GM21360 (cell line): ENCODE measurements at regions not wholly inside any gene's neighbourhood (a gene's known extent, or its start where the extent isn't known, plus 50 kb on each side); places are given as distances from the start of the nearest gene placed in this dataset.

ENCODE experiments used
- ATAC-seq: cut with Tn5 transposase; IDR thresholded peaks from one replicate; pipeline ENCODE4 v1.9.1; 2021; ENCODE audit warnings: mild to moderate bottlenecking, moderate library complexity; ENCODE audit not compliant: unreplicated experiment

GRCh38 chr15:69529961-69530633 is 77.5 kb downstream of the RPLP1 start:
- ATAC-seq = no peak

- no peak for ATAC-seq
These were observed 78.5 kb downstream of the RPLP1 start for GRCh38 chr15:69530991-69531664.

GRCh38 chr15:69531665-69532027 is 79.0 kb downstream of the RPLP1 start:
- no peak for ATAC-seq

- ATAC-seq = no peak
These were observed 79.4 kb downstream of the RPLP1 start for GRCh38 chr15:69532066-69532465.

- no peak for ATAC-seq
These were observed 80.2 kb downstream of the RPLP1 start for GRCh38 chr15:69532856-69533255.

GRCh38 chr15:69533522-69533921 is 80.9 kb downstream of the RPLP1 start:
- ATAC-seq = no peak

- no peak for ATAC-seq
These were observed 82.6 kb downstream of the RPLP1 start for GRCh38 chr15:69535101-69535638.

GRCh38 chr15:69535998-69536397 is 83.4 kb downstream of the RPLP1 start:
- ATAC-seq = no peak

GRCh38 chr15:69536726-69537512 is 84.3 kb downstream of the RPLP1 start:
- ATAC-seq = no peak

- ATAC-seq = no peak
These were observed 85.3 kb downstream of the RPLP1 start for GRCh38 chr15:69537901-69538300.

- ATAC-seq = no peak
These were observed 85.8 kb downstream of the RPLP1 start for GRCh38 chr15:69538379-69538778.

- no peak for ATAC-seq
These were observed 86.7 kb downstream of the RPLP1 start for GRCh38 chr15:69539345-69539744.

GRCh38 chr15:69540622-69541021 is 88.0 kb downstream of the RPLP1 start:
- no peak for ATAC-seq

GRCh38 chr15:69542028-69542427 is 89.4 kb downstream of the RPLP1 start:
- no peak for ATAC-seq

GRCh38 chr15:69543681-69544364 is 91.2 kb downstream of the RPLP1 start:
- ATAC-seq = no peak

GRCh38 chr15:69544365-69545113 is 91.9 kb downstream of the RPLP1 start:
- no peak for ATAC-seq

GRCh38 chr15:69546182-69546581 is 93.6 kb downstream of the RPLP1 start:
- no peak for ATAC-seq

- ATAC-seq = no peak
These were observed 96.0 kb downstream of the RPLP1 start for GRCh38 chr15:69548395-69549180.

- no peak for ATAC-seq
These were observed 98.9 kb downstream of the RPLP1 start for GRCh38 chr15:69551391-69552056.
